Aorta (tissue), 5 donors: ENCODE measurements at regions not wholly inside any gene's neighbourhood (a gene's known extent, or its start where the extent isn't known, plus 50 kb on each side); places are given as distances from the start of the nearest gene placed in this dataset.

ENCODE experiments used
- ATAC-seq: fragments of 200-7000 bp; cut with Tn5 transposase; one replicate; pipeline ENCODE4 v1.9.1; 2022; ENCODE audit warnings: moderate library complexity; ENCODE audit not compliant: low FRiP score
- DNase-seq, 2 donors: peaks; one replicate each; pipeline ENCODE4 v3.0.0-alpha.2; 2020
- H3K27ac ChIP-seq, 2 donors: one replicate each; pipeline ENCODE4 v1.5.1; 2013; ENCODE audit warnings: low read length in 2 of 2, mild to moderate bottlenecking in 2 of 2, moderate library complexity in 2 of 2, control low read depth in 1 of 2, inconsistent platforms in 1 of 2, low read depth in 1 of 2
- H3K27me3 ChIP-seq, 2 donors: one replicate each; pipeline ENCODE4 v1.6.1; 2013; ENCODE audit warnings: control low read depth in 1 of 2, low read length in 1 of 2, mild to moderate bottlenecking in 1 of 2, moderate library complexity in 1 of 2; ENCODE audit not compliant: insufficient read depth in 2 of 2, control insufficient read depth in 1 of 2
- H3K36me3 ChIP-seq, 2 donors: one replicate each; pipeline ENCODE4 v1.6.1; 2013; ENCODE audit warnings: control low read depth in 1 of 2, low read length in 1 of 2, mild to moderate bottlenecking in 1 of 2; ENCODE audit not compliant: insufficient read depth in 2 of 2, control insufficient read depth in 1 of 2
- H3K4me1 ChIP-seq, 2 donors: one replicate each; pipeline ENCODE4 v1.6.1; 2013; ENCODE audit warnings: low read length in 2 of 2, control low read depth in 1 of 2, mild to moderate bottlenecking in 1 of 2, moderate library complexity in 1 of 2; ENCODE audit not compliant: insufficient read depth in 2 of 2, control insufficient read depth in 1 of 2
- H3K4me3 ChIP-seq, 2 donors: one replicate each; pipeline ENCODE4 v1.5.1; 2013; ENCODE audit warnings: low read length in 2 of 2, control low read depth in 1 of 2, mild to moderate bottlenecking in 1 of 2
- H3K9me3 ChIP-seq: one replicate; pipeline ENCODE4 v1.6.1; 2013; ENCODE audit warnings: mild to moderate bottlenecking, low read length; ENCODE audit not compliant: control insufficient read depth
- WGBS, 2 donors: extraction: QIAGEN DNeasy Blood & Tissue Kit; methylation state at CpG; one replicate each; pipeline ENCODE4 v1.1.7; 2013; 5-methylcytosine and 5-hydroxymethylcytosine counted together
- intact Hi-C, 2 donors: fragments of 100-400 bp; cut with DNase I; formaldehyde crosslinking; loops; one replicate each; pipeline versions ENCODE4 v1.14.2 to v1.15.0; 2022
- donor health status: healthy with polysubstance abuse.
- donor health status: Bipolar disorder and iron deficiency.
- donor health status: DM: no; HTN: no; CAD: no.
- donor health status: DM: no; HTN: no; CAD: no.
- donor health status: DM: yes; HTN: yes; CAD: no.

GRCh38 chr12:75833268-75833667 lies 198.3 kb downstream of the PHLDA1 start:
- DNase-seq (no peak), ATAC-seq (no peak)
- Histone ChIP-seq H3K36me3 (no peaks in the 10 kb centered on the region), H3K4me3 (no peak overlapping the region), H3K27ac (no peak overlapping the region), H3K9me3 (no peaks in the 10 kb centered on the region), H3K27me3 (no peaks in the 10 kb centered on the region), H3K4me1 (no peaks in the 10 kb centered on the region)
- WGBS, 2 donors: 65 to 66% methylated on average over 3 of the region's 3 CpGs
- intact Hi-C loops: no loop called here

GRCh38 chr12:75831402-75831801 lies 200.2 kb downstream of the PHLDA1 start:
- WGBS, 2 donors: 4 to 6% methylated on average over 2 of the region's 2 CpGs
- no peak for ATAC-seq

DNA sequence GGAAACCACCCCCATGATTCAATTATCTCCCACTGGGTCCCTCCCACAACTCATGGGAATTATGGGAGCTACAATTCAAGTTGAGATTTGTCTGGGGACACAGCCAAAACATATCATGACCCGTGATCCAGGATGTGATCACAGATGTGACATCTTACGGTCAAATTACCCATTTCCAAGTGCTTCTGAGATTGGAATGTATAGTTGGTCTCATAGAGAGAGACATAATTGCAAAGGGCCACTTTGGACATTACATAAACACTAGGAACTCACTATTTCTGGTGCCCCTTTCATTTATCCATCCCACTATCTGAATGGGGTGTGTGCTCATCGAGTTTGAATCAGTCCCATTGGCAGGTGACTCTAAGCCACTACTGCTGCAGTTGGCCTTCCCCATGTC lies 204.5 kb downstream of the PHLDA1 start:
- 79 to 89% methylated on average over 3 of the region's 3 CpGs for WGBS, 2 donors
- intact Hi-C loops: loop anchor here in 1 of 2 donors (10.0 kb wide), 1 partner anchor 108 kb away; no protein-coding TSS in a partner anchor
- Histone ChIP-seq H3K4me1 (no peaks in the 10 kb centered on the region), H3K27ac (no peak overlapping the region), H3K27me3 (no peaks in the 10 kb centered on the region), H3K36me3 (no peaks in the 10 kb centered on the region), H3K4me3 (no peak overlapping the region), H3K9me3 (no peaks in the 10 kb centered on the region)
- DNase-seq (no peak), ATAC-seq (no peak)

More at GRCh38 chr12:75831402-75831801, 200.2 kb downstream of the PHLDA1 start:
- intact Hi-C loops: no loop called here
- H3K36me3 ChIP-seq: no peaks in the 10 kb centered on the region
- no peaks in the 10 kb centered on the region for H3K4me1 ChIP-seq
- H3K27ac ChIP-seq: no peak overlapping the region
- H3K4me3 ChIP-seq: no peak overlapping the region
- H3K27me3 ChIP-seq: no peaks in the 10 kb centered on the region
- no peaks in the 10 kb centered on the region for H3K9me3 ChIP-seq
- DNase-seq: no peak

DNA sequence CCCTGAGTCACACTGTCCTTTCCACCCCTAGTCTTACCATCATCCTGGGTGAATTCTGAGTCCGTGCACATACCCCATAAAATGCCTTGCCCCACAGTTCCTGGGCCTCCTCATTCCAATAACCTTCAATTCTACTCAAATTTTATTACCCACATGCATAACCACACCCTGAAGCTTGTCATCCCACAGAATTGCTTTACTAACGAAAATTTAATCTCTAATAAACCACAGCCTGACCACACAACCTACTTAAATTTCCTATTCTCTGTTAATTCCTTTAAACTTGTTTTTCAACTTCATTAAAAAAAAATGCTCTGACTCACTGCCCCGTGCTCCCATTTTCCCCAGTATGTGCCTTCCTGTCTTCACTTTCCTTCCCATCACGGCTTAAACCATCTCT lies 205.9 kb downstream of the PHLDA1 start:
- DNase-seq (no peak), ATAC-seq (no peak)
- Histone ChIP-seq H3K27me3 (no peaks in the 10 kb centered on the region), H3K27ac (no peak overlapping the region), H3K9me3 (no peaks in the 10 kb centered on the region), H3K4me3 (no peak overlapping the region), H3K36me3 (no peaks in the 10 kb centered on the region), H3K4me1 (no peaks in the 10 kb centered on the region)
- WGBS, 2 donors: 87 to 95% methylated on average over 4 of the region's 4 CpGs
- intact Hi-C loops: loop anchor here in 1 of 2 donors (10.0 kb wide), 1 partner anchor 109 kb away; no protein-coding TSS in a partner anchor

- H3K4me3 ChIP-seq: no peak overlapping the region
- H3K27me3 ChIP-seq: no peaks in the 10 kb centered on the region
- 79 to 85% methylated on average over 1 of the region's 1 CpG for WGBS, 2 donors
- no peaks in the 10 kb centered on the region for H3K4me1 ChIP-seq
- no peak overlapping the region for H3K27ac ChIP-seq
- ATAC-seq (no peak), DNase-seq (no peak)
- H3K36me3 ChIP-seq: no peaks in the 10 kb centered on the region
- intact Hi-C loops: loop anchor here in 1 of 2 donors (10.0 kb wide), 1 partner anchor 111 kb away; no protein-coding TSS in a partner anchor
- H3K9me3 ChIP-seq: no peaks in the 10 kb centered on the region
These were observed 208.1 kb downstream of the PHLDA1 start for GRCh38 chr12:75823475-75823874.

- H3K9me3 ChIP-seq: no peaks in the 10 kb centered on the region
- ATAC-seq (no peak), DNase-seq (no peak)
- H3K4me1 ChIP-seq: no peaks in the 10 kb centered on the region
- no peaks in the 10 kb centered on the region for H3K36me3 ChIP-seq
- H3K27ac ChIP-seq: no peak overlapping the region
- 29 to 33% methylated on average over 3 of the region's 3 CpGs for WGBS, 2 donors
- no peaks in the 10 kb centered on the region for H3K27me3 ChIP-seq
- intact Hi-C loops: loop anchor here in 1 of 2 donors (10.0 kb wide), 1 partner anchor 112 kb away; no protein-coding TSS in a partner anchor
- no peak overlapping the region for H3K4me3 ChIP-seq
These were observed 209.2 kb downstream of the PHLDA1 start for GRCh38 chr12:75822416-75822815.

DNA sequence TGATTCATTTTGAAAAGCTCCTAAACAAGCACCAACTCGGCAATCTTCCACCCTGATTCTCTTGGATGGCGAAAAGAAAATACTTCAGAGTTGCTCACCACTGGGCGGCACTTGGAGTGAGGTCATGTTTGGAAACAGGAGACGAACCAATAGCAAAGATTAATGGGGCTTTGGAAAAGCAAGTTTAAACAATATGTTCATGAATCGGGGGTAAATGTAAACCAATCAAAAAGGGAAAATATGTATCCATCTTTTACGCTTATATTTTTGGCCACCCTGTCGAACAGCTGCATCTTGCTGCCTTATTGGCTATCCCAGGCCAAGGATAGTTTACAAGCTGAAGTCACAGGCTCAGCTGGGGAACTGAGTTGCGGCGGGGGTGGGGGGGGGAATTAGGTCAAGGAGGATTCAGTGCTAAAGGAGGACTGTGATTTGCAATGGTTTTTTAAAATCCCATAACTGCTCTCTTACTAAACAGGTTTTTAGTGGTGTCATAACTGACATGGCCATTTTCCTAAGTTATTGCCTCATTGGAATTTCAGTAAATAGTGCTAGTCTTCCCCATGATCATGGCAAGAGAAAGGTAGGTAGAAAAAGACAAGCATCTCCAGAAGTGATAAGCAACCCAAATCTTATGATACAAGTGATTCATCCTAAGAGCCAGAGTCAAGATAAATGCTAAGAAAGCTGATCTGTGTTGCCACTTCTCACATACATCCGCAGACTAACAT lies 210.6 kb downstream of the PHLDA1 start:
- Histone ChIP-seq H3K9me3 (no peaks in the 10 kb centered on the region), H3K27me3 (no peaks in the 10 kb centered on the region), H3K4me1 (no peaks in the 10 kb centered on the region), H3K27ac (no peak overlapping the region), H3K4me3 (peak overlapping the region in 1 of 2 donors; percentile 47), H3K36me3 (no peaks in the 10 kb centered on the region)
- DNase-seq (peak in 1 of 2 donors; percentile 76), ATAC-seq (peak; percentile 80)
- WGBS, 2 donors: 22 to 26% methylated on average over 10 of the region's 10 CpGs
- intact Hi-C loops: loop anchor here in 1 of 2 donors (10.0 kb wide), 1 partner anchor 114 kb away; no protein-coding TSS in a partner anchor

- H3K4me1 ChIP-seq: peaks cover 4 to 5% of the 10 kb centered on the region in 2 donors
- DNase-seq: no peak
- no peaks in the 10 kb centered on the region for H3K9me3 ChIP-seq
- ATAC-seq: no peak
- H3K27me3 ChIP-seq: no peaks in the 10 kb centered on the region
- no peak overlapping the region for H3K4me3 ChIP-seq
- H3K36me3 ChIP-seq: no peaks in the 10 kb centered on the region
- intact Hi-C loops: loop anchor here in 1 of 2 donors (10.0 kb wide), 1 partner anchor 115 kb away; no protein-coding TSS in a partner anchor
- no peak overlapping the region for H3K27ac ChIP-seq
These were observed 211.5 kb downstream of the PHLDA1 start for GRCh38 chr12:75820071-75820470.

- DNase-seq (no peak), ATAC-seq (no peak)
- intact Hi-C loops: loop anchor here in 1 of 2 donors (10.0 kb wide), 1 partner anchor 155 kb away; no protein-coding TSS in a partner anchor
- 86 to 87% methylated on average over 5 of the region's 5 CpGs for WGBS, 2 donors
- Histone ChIP-seq H3K4me3 (no peak overlapping the region), H3K36me3 (no peaks in the 10 kb centered on the region), H3K27me3 (no peaks in the 10 kb centered on the region), H3K9me3 (no peaks in the 10 kb centered on the region), H3K27ac (no peak overlapping the region), H3K4me1 (peaks cover 5 to 8% of the 10 kb centered on the region in 2 donors)
These were observed 212.1 kb downstream of the PHLDA1 start for GRCh38 chr12:75819512-75819911.
